Endothelial cell of umbilical vein (primary cell): ENCODE measurements at regions not wholly inside any gene's neighbourhood (a gene's known extent, or its start where the extent isn't known, plus 50 kb on each side); places are given as distances from the start of the nearest gene placed in this dataset.

Source experiments
- BruUV-seq: library from RNA; stranded (reverse); fragments of 400-500 nt; replicated peaks from 2 replicates; lab custom pipeline; 2021; lab: Mats Ljungman, UMichigan
- CTCF ChIA-PET: fragments of 300-600, 350-600 bp; sonication (Branson Sonifier 250); formaldehyde crosslinking; loops from one replicate; lab custom pipeline; 2021; ENCODE audit warnings: antibody characterized with exemption, inconsistent platforms; lab: Charles Lee
- POLR2A ChIA-PET: fragments of 300-600, 350-600 bp; sonication (Branson Sonifier 250); formaldehyde crosslinking; loops from one replicate; lab custom pipeline; 2021; ENCODE audit warnings: antibody characterized with exemption, inconsistent platforms; lab: Charles Lee
- DNase-seq: peaks from one replicate; pipeline ENCODE4 v3.0.0-alpha.2; 2011; ENCODE audit warnings: low read depth, low spot score
- FAIRE-seq: peaks from 2 replicates; lab custom pipeline; 2011; peaks lifted over from hg19 to GRCh38; lab: Jason Lieb, UNC
- H2AFZ ChIP-seq: 2 replicates; pipeline ENCODE4 v1.6.0; 2012; ENCODE audit warnings: low read depth, low read length, control low read depth, inconsistent platforms
- H3K27ac ChIP-seq: 2 replicates; pipeline ENCODE4 v1.5.1; 2011; ENCODE audit warnings: low read depth, mild to moderate bottlenecking, control low read depth, low read length, moderate library complexity; ENCODE audit not compliant: insufficient read depth
- H3K27me3 ChIP-seq, 2 experiments: 2 replicates each; pipeline versions ENCODE4 v1.6.0 to v1.6.1; 2011; ENCODE audit warnings: low read length in 2 of 2, mixed read lengths in 1 of 2; ENCODE audit not compliant: control insufficient read depth in 2 of 2, insufficient read depth in 2 of 2
- H3K36me3 ChIP-seq, 2 experiments: 2 replicates in 1 of 2; 3 replicates in 1 of 2; pipeline ENCODE4 v1.5.1; 2011; ENCODE audit warnings: low read length in 2 of 2, mild to moderate bottlenecking in 1 of 2, moderate library complexity in 1 of 2; ENCODE audit not compliant: control insufficient read depth in 2 of 2, insufficient read depth in 2 of 2; ENCODE audit errors: extremely low read depth in 1 of 2
- H3K4me1 ChIP-seq: 3 replicates; pipeline ENCODE4 v1.5.1; 2011; ENCODE audit warnings: mild to moderate bottlenecking, low read length; ENCODE audit not compliant: control insufficient read depth, insufficient read depth; ENCODE audit errors: extremely low read depth
- H3K4me2 ChIP-seq: 2 replicates; pipeline ENCODE4 v1.6.1; 2011; ENCODE audit warnings: low read length, control low read depth, mixed read lengths; ENCODE audit not compliant: insufficient read depth
- H3K4me3 ChIP-seq, 3 experiments: fragments of 200-600 bp in 1 of 3; sonication (generic), shearing (Covaris generic) in 1 of 3; replicated peaks in 1 of 3; 2 replicates each; pipeline ENCODE4 v1.5.1; 2011 to 2016; ENCODE audit warnings: control low read depth in 3 of 3, low read length in 3 of 3, mild to moderate bottlenecking in 2 of 3, inconsistent platforms in 1 of 3, low read depth in 1 of 3, moderate library complexity in 1 of 3; ENCODE audit not compliant: insufficient read depth in 1 of 3
- H3K79me2 ChIP-seq: 2 replicates; pipeline ENCODE4 v1.6.0; 2012; ENCODE audit warnings: low read length, inconsistent platforms; ENCODE audit not compliant: control insufficient read depth, insufficient read depth
- H3K9ac ChIP-seq: replicated peaks from 2 replicates; pipeline ENCODE3; 2011; ENCODE audit warnings: low read length, control low read depth; ENCODE audit not compliant: insufficient read depth; ENCODE audit errors: extremely low read depth
- H3K9me1 ChIP-seq: replicated peaks from 3 replicates; pipeline ENCODE4 v1.6.0; 2011; ENCODE audit warnings: mild to moderate bottlenecking, low read length; ENCODE audit not compliant: control insufficient read depth, insufficient read depth; ENCODE audit errors: extremely low read depth
- H3K9me3 ChIP-seq: replicated peaks from 2 replicates; pipeline ENCODE4 v1.5.1; 2012; ENCODE audit warnings: low read length, inconsistent platforms; ENCODE audit not compliant: control insufficient read depth, insufficient read depth
- H4K20me1 ChIP-seq: replicated peaks from 2 replicates; pipeline ENCODE3; 2011; ENCODE audit warnings: mild to moderate bottlenecking, low read length; ENCODE audit not compliant: control insufficient read depth, insufficient read depth; ENCODE audit errors: extremely low read depth
- EZH2 ChIP-seq: IDR thresholded peaks from 2 replicates; pipeline ENCODE4 v1.6.1; 2012; ENCODE audit warnings: borderline replicate concordance, low read depth, mild to moderate bottlenecking, moderate library complexity, low read length, inconsistent platforms; ENCODE audit not compliant: severe bottlenecking
- JUN ChIP-seq: IDR thresholded peaks from 2 replicates; pipeline ENCODE4 v1.6.1; 2011; ENCODE audit warnings: borderline replicate concordance, low read depth; ENCODE audit not compliant: insufficient read length, insufficient read depth
- POLR2A ChIP-seq: IDR thresholded peaks from 2 replicates; pipeline ENCODE4 v1.6.1; 2012; ENCODE audit warnings: low read depth, mild to moderate bottlenecking, control low read depth, low read length
- dilution Hi-C: fragments of 300-500 bp; cut with MboI; formaldehyde crosslinking; loops from one replicate; pipeline ENCODE4 v1.15.0; 2019; ENCODE audit warnings: low sequenced_read_pairs; ENCODE audit not compliant: extremely low pct_ligation_motif_present
- intact Hi-C: fragments of 100-400 bp; cut with micrococcal nuclease; formaldehyde crosslinking; loops from one replicate; pipeline ENCODE4 v1.10.0; 2022
- TF ChIP-seq, protein P1 (sequence below), 2 donors: IDR thresholded peaks; 1 replicate in 1 of 2; 2 replicates in 1 of 2; pipeline ENCODE4 v1.5.1; 2011; ENCODE audit warnings: low read length in 2 of 2, mild to moderate bottlenecking in 2 of 2, moderate library complexity in 2 of 2, control low read depth in 1 of 2, inconsistent platforms in 1 of 2, low read depth in 1 of 2; ENCODE audit not compliant: insufficient read depth in 1 of 2; ENCODE audit errors: extremely low read depth in 1 of 2

- intact Hi-C loops: no loop called here
- BruUV-seq: no TSS peak
Observed at GRCh38 chr12:124411953-124412645, 117.2 kb downstream of the RFLNA start.

More at GRCh38 chr12:124411953-124412645, 117.2 kb downstream of the RFLNA start:
- Histone ChIP-seq H3K4me1 (no peaks in the 10 kb centered on the region), H3K9me3 (no peaks in the 10 kb centered on the region), H3K4me3 (no peak overlapping the region), H3K4me2 (no peak overlapping the region), H2AFZ (no peak overlapping the region), H3K27me3 (no peaks in the 10 kb centered on the region), H3K27ac (no peak overlapping the region), H3K9me1 (no peaks in the 10 kb centered on the region), H4K20me1 (no peaks in the 10 kb centered on the region), H3K36me3 (peaks cover 3 to 25% of the 10 kb centered on the region in 2 experiments), H3K79me2 (peaks cover 2% of the 10 kb centered on the region), H3K9ac (no peak overlapping the region)
- POLR2A ChIA-PET: no interaction called here
- DNase-seq (no peak), FAIRE-seq (no peak)
- no peak for TF ChIP-seq POLR2A
- no peak for TF ChIP-seq JUN
- no peak for TF ChIP-seq EZH2
- TF ChIP-seq, protein P1, sequence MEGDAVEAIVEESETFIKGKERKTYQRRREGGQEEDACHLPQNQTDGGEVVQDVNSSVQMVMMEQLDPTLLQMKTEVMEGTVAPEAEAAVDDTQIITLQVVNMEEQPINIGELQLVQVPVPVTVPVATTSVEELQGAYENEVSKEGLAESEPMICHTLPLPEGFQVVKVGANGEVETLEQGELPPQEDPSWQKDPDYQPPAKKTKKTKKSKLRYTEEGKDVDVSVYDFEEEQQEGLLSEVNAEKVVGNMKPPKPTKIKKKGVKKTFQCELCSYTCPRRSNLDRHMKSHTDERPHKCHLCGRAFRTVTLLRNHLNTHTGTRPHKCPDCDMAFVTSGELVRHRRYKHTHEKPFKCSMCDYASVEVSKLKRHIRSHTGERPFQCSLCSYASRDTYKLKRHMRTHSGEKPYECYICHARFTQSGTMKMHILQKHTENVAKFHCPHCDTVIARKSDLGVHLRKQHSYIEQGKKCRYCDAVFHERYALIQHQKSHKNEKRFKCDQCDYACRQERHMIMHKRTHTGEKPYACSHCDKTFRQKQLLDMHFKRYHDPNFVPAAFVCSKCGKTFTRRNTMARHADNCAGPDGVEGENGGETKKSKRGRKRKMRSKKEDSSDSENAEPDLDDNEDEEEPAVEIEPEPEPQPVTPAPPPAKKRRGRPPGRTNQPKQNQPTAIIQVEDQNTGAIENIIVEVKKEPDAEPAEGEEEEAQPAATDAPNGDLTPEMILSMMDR (IDR thresholded peaks at IDR 0.05; ENCODE audit: extremely low read depth in 1 of 2, insufficient read depth in 1 of 2, low read depth in 1 of 2, low read length in 2 of 2): no peak
- CTCF ChIA-PET: interaction anchor here (5.8 kb wide), 1 partner anchor 13 kb away, joined by 35 read pairs; no protein-coding TSS in a partner anchor
- dilution Hi-C loops: no loop called here
